Breast epithelium (tissue), 4 donors: ENCODE measurements at regions not wholly inside any gene's neighbourhood (a gene's known extent, or its start where the extent isn't known, plus 50 kb on each side); places are given as distances from the start of the nearest gene placed in this dataset.
"Not testable (repeated sequence)": the region's sequence is repeated elsewhere in the genome, so short reads cannot be mapped to it uniquely, and the experiment has no call there.

Source experiments
- DNase-seq, 2 donors: peaks; one replicate each; pipeline ENCODE4 v3.0.0-alpha.2; 2019; ENCODE audit warnings: low spot score in 2 of 2
- H3K27ac ChIP-seq, 2 donors: fragments of 200-600 bp; sonication (generic) in 1 of 2; one replicate each; pipeline ENCODE4 v1.5.1; 2016 to 2019; ENCODE audit warnings: mild to moderate bottlenecking in 1 of 2
- H3K27me3 ChIP-seq, 2 donors: fragments of 200-600 bp; sonication (generic) in 1 of 2; one replicate each; pipeline versions ENCODE4 v1.5.1 to v1.6.0; 2017 to 2019; ENCODE audit warnings: control low read depth in 1 of 2, mild to moderate bottlenecking in 1 of 2
- H3K36me3 ChIP-seq: fragments of 200-600 bp; one replicate; pipeline ENCODE4 v1.5.1; 2019
- H3K4me1 ChIP-seq, 2 donors: fragments of 200-600 bp; sonication (generic); one replicate each; pipeline ENCODE4 v1.5.1; 2016 to 2019; ENCODE audit warnings: control low read depth in 1 of 2
- H3K4me3 ChIP-seq, 3 donors: fragments of 200-600 bp; sonication (generic); 1 replicate in 2 of 3; 2 replicates in 1 of 3; pipeline ENCODE4 v1.5.1; 2016 to 2019; ENCODE audit warnings: mild to moderate bottlenecking in 3 of 3, moderate library complexity in 2 of 3
- H3K9me3 ChIP-seq, 2 donors: fragments of 200-600 bp; sonication (generic) in 1 of 2; one replicate each; pipeline ENCODE4 v1.5.1; 2016 to 2019; ENCODE audit warnings: control low read depth in 1 of 2
- POLR2A ChIP-seq: fragments of 450-650 bp; IDR thresholded peaks from one replicate; pipeline ENCODE4 v1.6.1; 2016; ENCODE audit warnings: antibody characterized with exemption, mild to moderate bottlenecking, moderate library complexity
- POLR2AphosphoS5 ChIP-seq, 3 donors: sonication (generic); formaldehyde crosslinking; IDR thresholded peaks; one replicate each; pipeline ENCODE4 v1.6.1; 2017; ENCODE audit warnings: antibody characterized with exemption in 3 of 3
- intact Hi-C: fragments of 100-400 bp; cut with DNase I; formaldehyde crosslinking; loops from one replicate; pipeline ENCODE4 v1.15.1; 2023; ENCODE audit warnings: low total_unique reads
- TF ChIP-seq, protein P1 (sequence below), 3 donors: fragments of 450-650 bp; IDR thresholded peaks; one replicate each; pipeline ENCODE4 v1.5.1; 2016 to 2017; ENCODE audit warnings: antibody characterized with exemption in 3 of 3, mild to moderate bottlenecking in 3 of 3, moderate library complexity in 3 of 3

- DNase-seq: no peak
- Histone ChIP-seq H3K4me1 (no peaks in the 10 kb centered on the region), H3K27ac (no peak overlapping the region), H3K36me3 (no peaks in the 10 kb centered on the region), H3K4me3 (no peak overlapping the region), H3K27me3 (no peaks in the 10 kb centered on the region), H3K9me3 (no peaks in the 10 kb centered on the region)
- intact Hi-C loops: no loop called here
- TF ChIP-seq, protein P1, sequence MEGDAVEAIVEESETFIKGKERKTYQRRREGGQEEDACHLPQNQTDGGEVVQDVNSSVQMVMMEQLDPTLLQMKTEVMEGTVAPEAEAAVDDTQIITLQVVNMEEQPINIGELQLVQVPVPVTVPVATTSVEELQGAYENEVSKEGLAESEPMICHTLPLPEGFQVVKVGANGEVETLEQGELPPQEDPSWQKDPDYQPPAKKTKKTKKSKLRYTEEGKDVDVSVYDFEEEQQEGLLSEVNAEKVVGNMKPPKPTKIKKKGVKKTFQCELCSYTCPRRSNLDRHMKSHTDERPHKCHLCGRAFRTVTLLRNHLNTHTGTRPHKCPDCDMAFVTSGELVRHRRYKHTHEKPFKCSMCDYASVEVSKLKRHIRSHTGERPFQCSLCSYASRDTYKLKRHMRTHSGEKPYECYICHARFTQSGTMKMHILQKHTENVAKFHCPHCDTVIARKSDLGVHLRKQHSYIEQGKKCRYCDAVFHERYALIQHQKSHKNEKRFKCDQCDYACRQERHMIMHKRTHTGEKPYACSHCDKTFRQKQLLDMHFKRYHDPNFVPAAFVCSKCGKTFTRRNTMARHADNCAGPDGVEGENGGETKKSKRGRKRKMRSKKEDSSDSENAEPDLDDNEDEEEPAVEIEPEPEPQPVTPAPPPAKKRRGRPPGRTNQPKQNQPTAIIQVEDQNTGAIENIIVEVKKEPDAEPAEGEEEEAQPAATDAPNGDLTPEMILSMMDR (IDR thresholded peaks at IDR 0.05): no peak
- no peak for TF ChIP-seq POLR2AphosphoS5 (IDR thresholded peaks at IDR 0.05)
- no peak for TF ChIP-seq POLR2A
These were observed 246.6 kb upstream of the PROK2 start for GRCh38 chr3:72031581-72031980.

DNA sequence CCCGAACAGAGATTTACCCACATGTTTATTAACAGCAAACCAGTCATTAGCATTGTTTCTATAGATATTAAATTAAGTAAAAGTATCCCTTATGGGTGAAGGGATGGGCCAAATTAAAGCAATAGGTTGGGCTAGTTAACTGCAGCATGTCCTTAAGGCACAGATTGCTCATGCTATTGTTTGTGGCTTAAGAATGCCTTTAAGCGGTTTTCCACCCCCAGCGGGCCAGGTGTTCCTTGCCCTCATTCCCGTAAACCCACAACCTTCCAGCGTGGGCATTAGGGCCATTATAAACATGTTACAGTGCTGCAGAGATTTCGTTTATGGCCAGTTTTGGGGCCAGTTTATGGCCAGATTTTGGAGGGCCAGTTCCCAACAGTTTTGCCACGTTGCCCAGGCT, 245.3 kb upstream of the PROK2 start:
- intact Hi-C loops, H3K4me3 ChIP-seq, H3K27ac ChIP-seq, DNase-seq, H3K4me1 ChIP-seq, H3K9me3 ChIP-seq, H3K36me3 ChIP-seq, H3K27me3 ChIP-seq: not testable (repeated sequence)

DNA sequence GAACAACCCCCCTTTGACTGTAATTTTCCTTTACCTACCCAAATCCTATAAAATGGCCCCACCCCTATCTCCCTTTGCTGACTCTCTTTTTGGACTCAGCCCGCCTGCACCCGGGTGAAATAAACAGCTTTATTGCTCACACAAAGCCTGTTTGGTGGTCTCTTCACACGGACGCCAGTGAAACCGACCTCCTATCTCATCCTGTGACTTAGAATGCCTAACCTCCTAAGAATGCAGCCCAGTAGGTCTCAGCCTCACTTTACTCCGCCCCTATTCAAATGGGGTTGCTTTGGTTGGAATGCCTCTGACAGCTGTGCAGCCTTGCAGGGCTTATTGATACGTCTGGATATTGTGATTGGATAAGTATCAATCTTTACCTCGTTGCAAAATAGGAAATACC, 243.8 kb upstream of the PROK2 start:
- intact Hi-C loops, H3K4me1 ChIP-seq, H3K27ac ChIP-seq, H3K36me3 ChIP-seq, H3K9me3 ChIP-seq, H3K27me3 ChIP-seq, H3K4me3 ChIP-seq, DNase-seq: not testable (repeated sequence)

DNA sequence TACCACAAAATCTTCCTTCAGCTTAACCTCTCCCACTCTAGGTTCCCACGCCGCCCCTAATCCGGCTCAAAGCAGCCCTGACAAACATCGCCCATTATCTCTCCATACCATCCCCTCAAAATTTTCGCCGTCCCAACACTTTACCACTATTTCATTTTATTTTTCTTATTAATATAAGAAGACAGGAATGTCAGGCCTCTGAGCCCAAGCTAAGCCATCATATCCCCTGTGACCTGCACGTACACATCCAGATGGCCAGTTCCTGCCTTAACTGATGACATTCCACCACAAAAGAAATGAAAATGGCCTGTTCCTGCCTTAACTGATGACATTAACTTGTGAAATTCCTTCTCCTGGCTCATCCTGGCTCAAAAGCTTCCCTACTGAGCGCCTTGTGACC, 243.4 kb upstream of the PROK2 start:
- DNase-seq, H3K9me3 ChIP-seq, intact Hi-C loops, H3K4me3 ChIP-seq, H3K36me3 ChIP-seq, H3K27ac ChIP-seq, H3K4me1 ChIP-seq, H3K27me3 ChIP-seq: not testable (repeated sequence)

DNA sequence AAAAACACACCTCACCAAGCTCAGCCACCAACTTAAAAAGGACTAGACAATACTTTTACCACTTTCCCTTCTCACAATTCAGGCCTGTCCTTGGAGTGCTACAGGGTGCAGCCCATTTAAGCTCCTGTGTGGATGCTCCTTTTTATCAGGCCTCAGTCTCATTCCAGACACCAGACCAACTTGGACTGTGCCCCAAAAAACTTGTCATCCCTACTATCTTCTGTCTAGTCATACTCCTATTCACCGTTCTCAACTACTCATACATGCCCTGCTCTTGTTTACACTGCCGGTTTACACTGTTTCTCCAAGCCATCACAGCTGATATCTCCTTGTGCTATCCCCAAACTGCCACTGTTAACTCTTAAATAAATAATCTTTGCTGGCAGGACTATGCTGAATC, 242.8 kb upstream of the PROK2 start:
- H3K27me3 ChIP-seq, H3K9me3 ChIP-seq, H3K4me3 ChIP-seq, H3K4me1 ChIP-seq, intact Hi-C loops, H3K27ac ChIP-seq, DNase-seq, H3K36me3 ChIP-seq: not testable (repeated sequence)

GRCh38 chr3:72022027-72022426, 237.1 kb upstream of the PROK2 start:
- TF ChIP-seq, protein P1 (IDR thresholded peaks at IDR 0.05): no peak
- TF ChIP-seq POLR2AphosphoS5 (IDR thresholded peaks at IDR 0.05) (no peak), POLR2A (no peak)
- Histone ChIP-seq H3K9me3 (no peaks in the 10 kb centered on the region), H3K27me3 (no peaks in the 10 kb centered on the region), H3K36me3 (no peaks in the 10 kb centered on the region), H3K4me1 (no peaks in the 10 kb centered on the region), H3K4me3 (no peak overlapping the region), H3K27ac (no peak overlapping the region)
- DNase-seq: no peak
- intact Hi-C loops: no loop called here

- TF ChIP-seq POLR2AphosphoS5 (IDR thresholded peaks at IDR 0.05): no peak
- TF ChIP-seq POLR2A: no peak
- TF ChIP-seq, protein P1 (IDR thresholded peaks at IDR 0.05): no peak
- H3K27me3 ChIP-seq: no peaks in the 10 kb centered on the region
- intact Hi-C loops: no loop called here
- H3K27ac ChIP-seq: no peak overlapping the region
- H3K4me1 ChIP-seq: no peaks in the 10 kb centered on the region
- DNase-seq: no peak
- no peaks in the 10 kb centered on the region for H3K9me3 ChIP-seq
- no peak overlapping the region for H3K4me3 ChIP-seq
- H3K36me3 ChIP-seq: no peaks in the 10 kb centered on the region
These were observed 236.6 kb upstream of the PROK2 start for GRCh38 chr3:72021531-72021930.
